GM10266 (cell line): ENCODE measurements at regions not wholly inside any gene's neighbourhood (a gene's known extent, or its start where the extent isn't known, plus 50 kb on each side); places are given as distances from the start of the nearest gene placed in this dataset.

Experiments used
- DNase-seq: peaks from one replicate; pipeline ENCODE4 v3.0.0; 2012; ENCODE audit errors: extremely low spot score
- TF ChIP-seq, protein P1 (sequence below): IDR thresholded peaks from 2 replicates; pipeline ENCODE4 v1.5.1; 2012; ENCODE audit warnings: mild to moderate bottlenecking, low read depth; ENCODE audit not compliant: control insufficient read depth, insufficient read depth; ENCODE audit errors: missing control alignments

GRCh38 chr6:9404351-9405146, 969.2 kb upstream of the SLC35B3 start:
- no peak for DNase-seq

GRCh38 chr6:9403736-9404135, 968.4 kb upstream of the SLC35B3 start:
- TF ChIP-seq, protein P1, sequence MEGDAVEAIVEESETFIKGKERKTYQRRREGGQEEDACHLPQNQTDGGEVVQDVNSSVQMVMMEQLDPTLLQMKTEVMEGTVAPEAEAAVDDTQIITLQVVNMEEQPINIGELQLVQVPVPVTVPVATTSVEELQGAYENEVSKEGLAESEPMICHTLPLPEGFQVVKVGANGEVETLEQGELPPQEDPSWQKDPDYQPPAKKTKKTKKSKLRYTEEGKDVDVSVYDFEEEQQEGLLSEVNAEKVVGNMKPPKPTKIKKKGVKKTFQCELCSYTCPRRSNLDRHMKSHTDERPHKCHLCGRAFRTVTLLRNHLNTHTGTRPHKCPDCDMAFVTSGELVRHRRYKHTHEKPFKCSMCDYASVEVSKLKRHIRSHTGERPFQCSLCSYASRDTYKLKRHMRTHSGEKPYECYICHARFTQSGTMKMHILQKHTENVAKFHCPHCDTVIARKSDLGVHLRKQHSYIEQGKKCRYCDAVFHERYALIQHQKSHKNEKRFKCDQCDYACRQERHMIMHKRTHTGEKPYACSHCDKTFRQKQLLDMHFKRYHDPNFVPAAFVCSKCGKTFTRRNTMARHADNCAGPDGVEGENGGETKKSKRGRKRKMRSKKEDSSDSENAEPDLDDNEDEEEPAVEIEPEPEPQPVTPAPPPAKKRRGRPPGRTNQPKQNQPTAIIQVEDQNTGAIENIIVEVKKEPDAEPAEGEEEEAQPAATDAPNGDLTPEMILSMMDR, result no peak
- no peak for DNase-seq

More at GRCh38 chr6:9404351-9405146, 969.2 kb upstream of the SLC35B3 start:
- TF ChIP-seq, protein P1, result no peak

DNA sequence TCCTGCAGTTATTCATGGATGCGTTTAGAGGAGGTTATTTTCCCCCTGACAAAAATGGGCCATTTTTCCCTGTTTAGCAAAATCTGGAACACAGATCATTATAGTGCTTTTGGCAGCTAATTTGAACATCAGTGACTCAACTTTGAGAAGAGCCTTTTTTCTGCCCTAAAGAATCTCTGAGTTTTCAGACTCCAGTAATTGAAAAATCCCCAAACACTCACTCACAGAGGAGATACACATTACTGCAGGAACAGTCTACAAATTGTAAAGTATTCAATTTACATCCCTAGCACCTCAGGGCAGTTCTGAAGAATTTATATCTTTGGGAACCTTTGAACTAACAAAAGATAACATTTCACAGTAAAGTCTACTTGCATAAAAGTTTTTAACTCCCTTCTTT, 966.6 kb upstream of the SLC35B3 start:
- TF ChIP-seq, protein P1, result no peak
- DNase-seq, result no peak

DNA sequence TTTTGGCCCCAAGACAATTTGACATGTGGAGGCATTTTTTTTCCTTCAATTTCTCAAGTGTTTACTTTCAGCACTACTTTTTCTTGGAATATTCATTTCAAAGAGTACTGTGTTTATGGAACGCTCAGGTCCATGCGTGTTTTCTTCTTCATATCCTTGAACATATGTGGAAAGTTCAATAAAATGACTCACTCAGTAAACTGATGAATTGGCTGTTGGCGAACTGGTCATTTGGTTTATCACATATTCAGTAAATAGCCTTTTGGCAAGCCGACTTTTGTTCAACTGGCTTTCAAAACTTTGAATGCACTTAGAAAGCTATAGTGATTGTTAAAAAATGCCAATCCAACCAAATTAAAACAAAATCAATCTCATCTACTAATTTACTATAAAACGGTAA, 964.6 kb upstream of the SLC35B3 start:
- TF ChIP-seq, protein P1, result no peak
- no peak for DNase-seq

- TF ChIP-seq, protein P1, result no peak
- DNase-seq, result no peak
Observed at GRCh38 chr6:9398767-9399373, 963.5 kb upstream of the SLC35B3 start.

DNA sequence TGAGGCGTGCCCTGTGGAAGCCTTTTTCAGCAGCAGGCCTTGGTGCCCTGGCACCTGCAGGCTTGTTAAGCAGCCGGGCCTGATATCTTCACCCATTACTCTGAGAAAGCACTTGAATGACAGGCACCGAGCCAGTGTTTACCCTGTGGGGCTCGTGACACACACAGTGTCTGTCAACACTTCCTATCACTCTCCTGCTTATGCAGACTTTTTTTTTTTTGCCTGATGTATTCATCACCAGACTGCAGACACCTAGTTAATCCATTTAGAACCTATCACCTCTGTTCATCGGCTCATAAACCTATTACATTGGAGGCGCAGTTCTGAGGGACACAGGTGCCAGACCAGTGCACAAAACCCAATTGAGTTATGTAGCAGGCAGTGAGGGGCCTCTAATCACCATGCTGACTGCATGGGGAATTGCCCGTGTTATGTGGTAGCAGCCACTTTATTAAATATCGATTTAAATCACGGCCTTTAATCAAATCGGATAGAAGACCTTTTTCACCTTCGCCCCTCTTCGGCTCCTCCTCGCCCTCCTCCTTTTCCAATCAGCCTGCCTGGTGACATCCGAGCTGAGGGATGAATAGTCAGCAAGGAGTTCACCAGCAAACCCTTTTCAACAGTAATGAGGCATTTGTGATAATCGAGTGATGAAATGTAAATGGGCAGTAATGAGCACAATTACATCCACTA, 962.9 kb upstream of the SLC35B3 start:
- TF ChIP-seq, protein P1, result no peak
- DNase-seq, result no peak
